ENCODE measurements at regions not wholly inside any gene's neighbourhood (a gene's known extent, or its start where the extent isn't known, plus 50 kb on each side); places are given as distances from the start of the nearest gene placed in this dataset.

- TF ChIP-seq POLR2A (IDR thresholded peaks at IDR 0.05) (no peak), CTCF (IDR thresholded peaks at IDR 0.05) (no peak)
These were observed 2302.3 kb upstream of the C9orf72 start for GRCh38 chr9:29875547-29875946.

Data from thyroid gland (tissue), 4 donors.